AG09319 (cell line): ENCODE measurements at regions not wholly inside any gene's neighbourhood (a gene's known extent, or its start where the extent isn't known, plus 50 kb on each side); places are given as distances from the start of the nearest gene placed in this dataset.

Experiments
- DNase-seq: peaks from one replicate; pipeline ENCODE4 v3.0.0-alpha.2; 2010; ENCODE audit warnings: low read depth; ENCODE audit errors: extremely low read depth
- TF ChIP-seq, protein P1 (sequence below): IDR thresholded peaks from 2 replicates; pipeline ENCODE4 v1.5.1; 2011; ENCODE audit warnings: low read depth, mild to moderate bottlenecking, inconsistent platforms, low read length, moderate library complexity

GRCh38 chr10:65125212-65125611, 1604.0 kb downstream of the REEP3 start:
- TF ChIP-seq, protein P1, sequence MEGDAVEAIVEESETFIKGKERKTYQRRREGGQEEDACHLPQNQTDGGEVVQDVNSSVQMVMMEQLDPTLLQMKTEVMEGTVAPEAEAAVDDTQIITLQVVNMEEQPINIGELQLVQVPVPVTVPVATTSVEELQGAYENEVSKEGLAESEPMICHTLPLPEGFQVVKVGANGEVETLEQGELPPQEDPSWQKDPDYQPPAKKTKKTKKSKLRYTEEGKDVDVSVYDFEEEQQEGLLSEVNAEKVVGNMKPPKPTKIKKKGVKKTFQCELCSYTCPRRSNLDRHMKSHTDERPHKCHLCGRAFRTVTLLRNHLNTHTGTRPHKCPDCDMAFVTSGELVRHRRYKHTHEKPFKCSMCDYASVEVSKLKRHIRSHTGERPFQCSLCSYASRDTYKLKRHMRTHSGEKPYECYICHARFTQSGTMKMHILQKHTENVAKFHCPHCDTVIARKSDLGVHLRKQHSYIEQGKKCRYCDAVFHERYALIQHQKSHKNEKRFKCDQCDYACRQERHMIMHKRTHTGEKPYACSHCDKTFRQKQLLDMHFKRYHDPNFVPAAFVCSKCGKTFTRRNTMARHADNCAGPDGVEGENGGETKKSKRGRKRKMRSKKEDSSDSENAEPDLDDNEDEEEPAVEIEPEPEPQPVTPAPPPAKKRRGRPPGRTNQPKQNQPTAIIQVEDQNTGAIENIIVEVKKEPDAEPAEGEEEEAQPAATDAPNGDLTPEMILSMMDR: no peak
- DNase-seq: no peak

DNA sequence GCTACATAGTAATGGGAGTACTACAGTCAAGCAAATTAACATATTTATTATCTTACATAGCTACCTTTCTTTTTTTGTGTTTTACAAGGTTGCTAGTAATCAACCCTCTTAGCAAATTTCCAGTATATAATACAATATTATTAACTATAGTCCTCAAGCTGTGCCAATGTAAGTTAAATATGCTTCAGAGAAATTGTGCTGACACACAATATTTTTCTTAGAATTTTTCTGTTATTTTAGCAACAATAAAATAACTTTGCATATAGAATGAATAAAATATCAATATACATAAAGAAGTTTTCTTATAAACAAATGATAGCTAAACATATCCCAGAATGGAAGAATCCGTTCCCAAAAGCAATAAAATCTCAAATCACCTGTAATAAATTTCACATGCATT, 1605.1 kb downstream of the REEP3 start:
- TF ChIP-seq, protein P1: no peak
- no peak for DNase-seq

DNA sequence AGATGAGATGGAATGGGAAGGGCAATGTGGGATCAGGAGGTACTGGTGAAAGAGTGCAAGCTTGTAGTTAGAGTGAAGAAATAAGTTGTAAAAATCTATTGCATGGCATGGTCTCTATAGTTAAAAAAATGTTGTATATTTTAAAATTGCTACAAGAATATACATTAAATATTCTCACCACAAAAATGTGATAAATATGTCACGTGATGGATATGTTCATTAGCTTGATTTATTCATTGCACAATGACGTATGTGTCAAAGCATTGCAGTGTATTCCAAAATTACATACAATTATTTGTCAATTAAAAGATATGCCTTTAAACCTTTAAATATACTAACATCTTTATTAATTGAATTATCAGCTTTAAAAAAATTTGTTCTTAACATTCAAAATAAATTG, 1607.1 kb downstream of the REEP3 start:
- no peak for DNase-seq
- TF ChIP-seq, protein P1: no peak

DNA sequence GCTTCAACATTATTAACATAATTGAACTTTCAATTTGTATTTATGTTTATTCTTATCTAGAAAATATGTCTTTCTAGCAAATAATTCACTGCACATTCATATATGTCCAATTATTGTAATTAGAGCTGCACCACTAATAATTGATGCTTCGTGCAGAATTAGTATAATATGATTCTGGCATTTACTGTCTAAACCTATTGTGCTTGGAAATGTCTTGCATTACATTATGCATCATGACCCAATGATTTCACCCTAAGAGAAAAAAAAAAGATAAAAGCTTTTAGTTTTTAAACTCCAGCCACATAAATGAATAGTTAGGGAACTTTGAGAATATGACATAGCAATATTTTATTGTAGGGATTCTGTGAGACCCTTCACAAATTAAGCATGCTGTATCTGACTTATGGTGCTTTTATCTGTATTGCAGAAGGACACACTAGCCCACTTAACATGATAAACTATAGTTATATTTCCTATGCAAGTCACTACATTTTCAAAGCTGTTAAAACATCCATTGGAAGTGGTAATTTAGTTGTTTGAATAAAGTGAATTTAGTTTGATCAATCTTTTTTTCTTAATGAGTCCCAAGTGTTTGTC, 1609.1 kb downstream of the REEP3 start:
- TF ChIP-seq, protein P1: no peak
- DNase-seq: no peak

DNA sequence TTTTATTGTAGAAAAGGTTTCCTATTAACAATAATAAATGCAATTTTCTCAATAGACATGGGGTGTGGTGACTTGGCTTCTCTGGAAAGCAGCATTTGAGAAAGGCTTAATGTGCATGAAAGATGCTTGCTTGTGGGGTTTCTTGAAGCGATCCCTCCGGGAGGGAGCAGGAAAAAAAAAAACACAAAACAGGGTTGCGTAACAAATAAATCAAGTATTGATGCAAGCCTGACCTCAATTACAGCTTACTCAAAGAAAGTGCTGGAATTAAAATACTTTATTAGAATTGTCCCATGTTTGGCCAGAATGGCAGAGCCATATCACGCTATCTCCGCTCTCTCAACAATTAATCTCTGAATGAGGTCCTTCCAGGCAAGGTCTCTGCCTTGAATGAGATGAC, 1612.5 kb downstream of the REEP3 start:
- TF ChIP-seq, protein P1: no peak

DNA sequence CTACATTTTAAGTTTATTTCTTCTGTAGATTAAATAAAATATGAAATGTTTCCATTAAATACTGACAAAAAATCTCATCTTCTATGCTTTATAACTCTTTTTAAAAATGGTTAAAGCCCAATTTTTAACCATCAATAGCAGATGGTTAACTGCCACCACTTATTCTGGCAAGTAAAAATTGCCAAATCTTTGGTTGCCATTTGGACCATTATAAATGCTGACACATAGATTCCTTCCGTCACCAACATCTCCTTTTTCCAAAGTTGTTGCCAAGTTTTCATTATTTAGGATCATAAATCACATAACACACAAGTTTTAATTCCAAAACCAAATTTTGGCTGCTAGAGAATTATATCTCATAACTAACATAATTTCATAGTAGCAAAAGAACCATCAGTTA, 1614.3 kb downstream of the REEP3 start:
- DNase-seq: no peak
- TF ChIP-seq, protein P1: no peak

More for the DNA sequence above, 1612.5 kb downstream of the REEP3 start:
- no peak for DNase-seq

DNA sequence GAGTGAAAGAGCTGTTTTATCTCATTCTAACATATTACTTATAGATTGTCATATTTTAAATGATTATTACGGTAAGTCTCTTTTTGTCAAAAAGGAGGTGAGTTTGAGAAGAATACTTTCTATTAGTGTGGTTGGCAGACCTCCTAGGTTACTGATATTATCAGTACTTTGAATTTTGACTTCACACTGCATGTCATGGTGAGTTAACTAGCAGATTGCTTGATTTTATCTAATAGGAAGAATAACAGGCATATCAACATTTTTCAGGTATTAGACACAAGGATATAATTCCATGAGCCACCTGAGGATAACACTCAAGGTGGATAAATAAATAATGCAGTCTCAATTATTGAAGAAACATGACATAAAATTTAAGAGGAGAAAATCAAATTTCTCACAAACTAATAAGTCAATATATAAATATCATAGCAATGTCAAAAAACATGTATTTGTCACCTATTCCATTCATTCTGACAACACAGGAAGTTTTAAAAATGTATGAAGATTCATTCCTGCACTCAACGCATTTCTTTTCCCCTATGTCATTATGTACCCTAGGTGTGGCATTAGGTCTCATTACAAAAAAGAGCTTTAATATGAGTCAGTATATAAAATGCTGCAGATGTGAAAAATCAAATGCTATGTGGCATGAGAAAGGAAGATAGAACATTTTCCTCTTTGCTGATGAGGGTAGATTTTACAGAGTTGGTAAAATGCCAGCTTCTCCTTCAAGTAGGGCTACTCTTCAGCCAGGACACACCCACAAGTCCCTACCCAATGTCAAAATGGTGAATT, 1621.6 kb downstream of the REEP3 start:
- no peak for DNase-seq
- TF ChIP-seq, protein P1: no peak
